HG03135 (cell line): ENCODE measurements at regions not wholly inside any gene's neighbourhood (a gene's known extent, or its start where the extent isn't known, plus 50 kb on each side); places are given as distances from the start of the nearest gene placed in this dataset.

Experiments used
- ATAC-seq: cut with Tn5 transposase; IDR thresholded peaks from one replicate; pipeline ENCODE4 v1.9.1; 2021; ENCODE audit warnings: mild to moderate bottlenecking, moderate library complexity; ENCODE audit not compliant: unreplicated experiment

GRCh38 chr1:195141294-195141693, 1466.9 kb downstream of the KCNT2 start:
- no peak for ATAC-seq

GRCh38 chr1:195130598-195130997, 1477.6 kb downstream of the KCNT2 start:
- ATAC-seq, result no peak

GRCh38 chr1:195122497-195122896, 1485.7 kb downstream of the KCNT2 start:
- no peak for ATAC-seq

GRCh38 chr1:195113471-195113870, 1494.8 kb downstream of the KCNT2 start:
- no peak for ATAC-seq

- ATAC-seq, result no peak
Measured at GRCh38 chr1:195105773-195106172, 1502.5 kb downstream of the KCNT2 start.

- no peak for ATAC-seq
Measured at GRCh38 chr1:195105281-195105680, 1503.0 kb downstream of the KCNT2 start.

GRCh38 chr1:195097316-195097715, 1510.9 kb downstream of the KCNT2 start:
- ATAC-seq, result no peak

GRCh38 chr1:195096051-195096521, 1512.2 kb downstream of the KCNT2 start:
- no peak for ATAC-seq

GRCh38 chr1:195085196-195085595, 1523.0 kb downstream of the KCNT2 start:
- ATAC-seq, result no peak

GRCh38 chr1:195082183-195082582, 1526.1 kb downstream of the KCNT2 start:
- no peak for ATAC-seq

- no peak for ATAC-seq
Measured at GRCh38 chr1:195076682-195077081, 1531.6 kb downstream of the KCNT2 start.

- ATAC-seq, result no peak
Measured at GRCh38 chr1:195075973-195076372, 1532.3 kb downstream of the KCNT2 start.

GRCh38 chr1:195071461-195071860, 1536.8 kb downstream of the KCNT2 start:
- no peak for ATAC-seq

GRCh38 chr1:195065437-195065836, 1542.8 kb downstream of the KCNT2 start:
- ATAC-seq, result no peak

GRCh38 chr1:195064358-195064757, 1543.9 kb downstream of the KCNT2 start:
- ATAC-seq, result no peak

GRCh38 chr1:195054217-195054687, 1554.0 kb downstream of the KCNT2 start:
- ATAC-seq, result no peak

- no peak for ATAC-seq
Measured at GRCh38 chr1:195053478-195053877, 1554.8 kb downstream of the KCNT2 start.

GRCh38 chr1:195047772-195048171, 1560.5 kb downstream of the KCNT2 start:
- no peak for ATAC-seq

GRCh38 chr1:195045072-195045471, 1563.2 kb downstream of the KCNT2 start:
- no peak for ATAC-seq

GRCh38 chr1:195030793-195031192, 1577.4 kb downstream of the KCNT2 start:
- ATAC-seq, result no peak

- no peak for ATAC-seq
Measured at GRCh38 chr1:195026792-195027191, 1581.4 kb downstream of the KCNT2 start.

- no peak for ATAC-seq
Measured at GRCh38 chr1:195019385-195019784, 1588.9 kb downstream of the KCNT2 start.

- ATAC-seq, result no peak
Measured at GRCh38 chr1:195012995-195013394, 1595.2 kb downstream of the KCNT2 start.
